ENCODE measurements at regions not wholly inside any gene's neighbourhood (a gene's known extent, or its start where the extent isn't known, plus 50 kb on each side); places are given as distances from the start of the nearest gene placed in this dataset.
"Not testable (repeated sequence)": the region's sequence is repeated elsewhere in the genome, so short reads cannot be mapped to it uniquely, and the experiment has no call there.

DNA sequence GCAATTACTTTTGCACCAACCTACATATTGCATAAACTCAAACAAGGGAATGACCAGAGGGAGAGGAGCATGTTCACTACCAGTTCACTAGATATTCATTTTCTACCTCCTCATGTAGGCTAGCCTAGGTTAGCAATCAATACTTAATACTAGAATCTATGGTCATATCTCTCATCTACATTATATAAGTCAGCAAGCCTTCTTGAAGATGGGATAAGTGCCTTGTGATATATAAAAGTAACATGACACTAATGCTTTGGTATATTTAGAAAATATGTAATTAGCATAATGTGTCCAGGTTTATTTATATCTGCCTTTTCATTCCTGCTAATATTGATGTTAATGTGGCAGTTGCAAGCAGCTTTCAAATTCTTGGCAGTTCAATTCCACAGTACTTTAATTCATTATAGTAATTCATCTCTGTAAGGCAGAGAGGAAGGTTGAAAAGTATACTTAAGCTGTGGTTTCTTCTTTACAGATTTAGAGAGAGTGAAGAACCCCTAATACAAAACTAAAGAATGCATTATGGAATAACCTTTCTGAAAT lies 1613.2 kb upstream of the ACO1 start:
- DNase-seq (ENCODE audit: low read depth in 2 of 2), result no peak

- no peak for DNase-seq (ENCODE audit: low read depth in 2 of 2)
Observed at GRCh38 chr9:30771760-30772159, 1612.7 kb upstream of the ACO1 start.

- no peak for DNase-seq (ENCODE audit: low read depth in 2 of 2)
Observed at GRCh38 chr9:30773427-30773826, 1611.0 kb upstream of the ACO1 start.

DNA sequence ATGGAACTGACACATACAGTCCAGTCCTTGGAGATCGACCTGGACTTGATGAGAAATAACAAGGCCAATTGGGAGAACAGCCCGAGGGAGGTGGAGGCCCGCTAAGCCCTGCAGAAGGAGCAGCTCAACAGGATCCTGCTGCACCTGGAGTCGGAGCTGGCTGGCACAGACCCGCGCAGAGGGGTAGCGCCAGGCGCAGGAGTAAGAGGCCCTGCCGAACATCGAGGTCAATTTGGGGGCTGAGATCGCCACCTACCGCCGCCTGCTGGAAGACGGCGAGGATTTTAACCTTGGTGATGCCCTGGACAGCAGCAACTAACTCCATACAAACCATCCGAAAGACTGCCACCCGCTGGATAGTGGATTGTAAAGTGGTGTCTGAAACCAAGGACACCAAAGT lies 1610.1 kb upstream of the ACO1 start:
- DNase-seq (ENCODE audit: low read depth in 2 of 2), result no peak

- no peak for DNase-seq (ENCODE audit: low read depth in 2 of 2)
Observed at GRCh38 chr9:30775236-30775635, 1609.2 kb upstream of the ACO1 start.

DNA sequence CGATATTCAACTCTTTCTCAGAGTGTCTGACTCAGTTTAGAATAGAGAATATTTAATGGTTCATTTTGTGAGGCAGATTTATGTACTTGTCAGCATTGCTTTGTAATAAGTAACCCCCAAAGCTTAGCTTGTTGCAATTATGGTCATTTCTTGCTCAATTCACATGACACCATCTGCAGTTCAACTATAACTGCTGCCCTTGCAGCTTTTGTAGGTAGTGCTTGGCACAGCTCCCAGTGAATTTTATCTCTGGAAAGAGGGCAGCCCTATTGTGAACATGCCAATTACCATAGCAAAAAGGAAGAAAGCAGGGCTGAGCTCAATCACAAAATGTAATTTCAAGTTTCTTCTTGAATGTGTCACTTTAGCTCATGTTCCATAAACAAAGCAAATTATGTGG lies 1587.7 kb upstream of the ACO1 start:
- no peak for DNase-seq (ENCODE audit: low read depth in 2 of 2)

DNA sequence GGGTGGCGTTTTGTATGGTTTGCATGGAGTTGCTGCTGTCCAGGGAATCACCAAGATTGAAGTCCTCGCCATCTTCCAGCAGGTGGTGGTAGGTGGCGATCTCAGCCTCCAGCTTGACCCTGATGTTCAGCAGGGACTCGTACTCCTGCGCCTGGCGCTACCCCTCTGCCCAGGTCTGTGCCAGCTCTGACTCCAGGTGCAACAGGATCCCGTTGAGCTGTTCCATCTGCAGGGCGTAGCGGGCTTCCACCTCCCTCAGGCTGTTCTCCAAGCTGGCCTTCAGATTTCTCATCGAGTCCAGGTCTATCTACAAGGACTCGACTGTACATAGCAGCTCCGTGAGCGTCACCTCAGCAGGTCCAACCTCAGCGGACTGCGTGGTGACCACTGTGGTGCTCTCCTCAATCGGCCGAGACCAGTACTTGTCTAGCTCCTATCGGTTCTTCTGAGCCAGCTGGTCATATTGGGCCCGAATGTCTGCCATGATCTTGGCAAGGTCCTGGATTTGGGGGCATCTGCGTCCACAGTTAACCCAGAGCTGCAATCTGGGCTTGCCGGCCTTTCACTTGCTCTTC lies 1584.8 kb upstream of the ACO1 start:
- DNase-seq (ENCODE audit: low read depth in 2 of 2), result no peak

- DNase-seq (ENCODE audit: low read depth in 2 of 2), result no peak
Observed at GRCh38 chr9:30800421-30800820, 1584.0 kb upstream of the ACO1 start.

DNA sequence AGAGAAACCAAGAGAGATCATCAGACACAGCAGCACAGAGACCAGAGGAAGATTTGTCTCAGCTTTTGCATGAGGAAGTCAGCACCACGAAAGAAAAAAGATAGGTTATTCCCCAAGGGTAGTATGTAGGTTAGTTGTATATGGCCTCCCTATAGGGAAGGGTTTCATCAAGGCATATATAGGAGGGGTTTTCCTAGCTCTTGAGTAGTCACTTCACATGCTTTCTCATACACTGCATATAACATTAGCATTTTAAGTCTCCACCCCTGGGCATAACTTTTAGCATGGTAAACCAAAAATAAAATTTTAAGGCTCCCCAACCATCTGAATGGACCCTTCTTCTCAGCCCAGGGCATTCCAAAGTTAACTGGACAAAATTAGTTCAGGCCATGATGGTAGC lies 1571.6 kb upstream of the ACO1 start:
- DNase-seq (ENCODE audit: low read depth in 2 of 2), result no peak

- DNase-seq (ENCODE audit: low read depth in 2 of 2), result no peak
Observed at GRCh38 chr9:30815585-30815984, 1568.9 kb upstream of the ACO1 start.

GRCh38 chr9:30845136-30845535 lies 1539.3 kb upstream of the ACO1 start:
- no peak for DNase-seq (ENCODE audit: low read depth in 2 of 2)

- no peak for DNase-seq (ENCODE audit: low read depth in 2 of 2)
Observed at GRCh38 chr9:30846651-30847050, 1537.8 kb upstream of the ACO1 start.

DNA sequence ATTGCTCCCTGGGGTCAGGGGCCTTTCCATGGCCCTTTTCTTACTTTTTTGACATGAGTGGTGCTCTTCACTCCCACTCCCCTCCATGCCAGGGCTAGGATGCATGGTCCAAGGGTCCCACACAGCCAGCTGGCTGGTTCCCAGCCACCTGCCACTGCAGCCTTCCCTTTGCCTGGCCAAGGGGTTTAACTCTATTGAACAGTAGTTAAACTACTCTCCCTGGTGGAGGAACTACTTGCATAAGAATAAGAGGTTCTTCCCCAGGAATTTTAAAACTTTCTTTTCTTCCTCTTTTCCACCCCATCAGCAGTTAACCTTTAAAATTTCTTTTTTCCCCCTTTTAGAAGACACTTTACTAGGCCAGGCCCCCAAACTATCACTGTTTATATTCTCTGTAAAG lies 1532.8 kb upstream of the ACO1 start:
- DNase-seq (ENCODE audit: low read depth in 2 of 2), result no peak

DNA sequence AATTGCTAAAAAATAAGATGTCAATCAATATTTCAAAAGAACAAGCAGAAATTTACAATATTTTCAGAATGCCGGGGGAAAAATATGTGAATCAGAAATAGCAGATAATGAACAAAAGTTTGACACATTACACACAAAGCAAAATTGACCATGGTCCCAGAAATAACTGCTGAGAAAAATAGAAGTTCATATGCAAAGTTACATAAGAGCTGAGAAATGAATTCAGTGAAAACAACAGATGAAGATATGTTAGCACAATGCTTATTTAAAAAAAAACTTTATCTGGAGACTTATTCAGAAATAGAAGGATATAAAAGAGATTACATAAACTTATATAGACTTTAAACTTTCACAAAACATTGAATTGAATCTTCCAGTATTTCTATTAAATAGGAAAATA lies 1483.7 kb upstream of the ACO1 start:
- DNase-seq (ENCODE audit: low read depth in 2 of 2), result no peak

GRCh38 chr9:30913331-30913730 lies 1471.1 kb upstream of the ACO1 start:
- no peak for DNase-seq (ENCODE audit: low read depth in 2 of 2)

DNA sequence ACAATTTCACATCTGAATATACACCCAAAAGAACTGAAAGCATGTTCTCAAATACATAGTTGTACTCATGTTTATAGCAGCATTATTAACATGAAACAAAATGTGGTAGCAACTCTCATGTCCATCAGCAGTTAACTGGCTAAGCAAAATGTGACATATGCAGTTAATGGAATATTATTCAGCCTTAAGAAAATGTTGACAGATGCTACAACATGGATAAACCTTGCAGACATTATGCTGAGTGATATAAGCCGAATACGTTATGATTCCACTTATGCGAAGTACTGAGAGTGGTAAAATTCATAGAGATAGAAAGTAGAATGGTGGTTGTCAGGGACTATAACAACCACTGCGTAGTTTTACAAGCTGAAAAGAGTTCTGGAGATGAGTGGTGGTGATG lies 1469.0 kb upstream of the ACO1 start:
- DNase-seq (ENCODE audit: low read depth in 2 of 2), result no peak

- DNase-seq (ENCODE audit: low read depth in 2 of 2), result no peak
Observed at GRCh38 chr9:30925126-30925525, 1459.3 kb upstream of the ACO1 start.

GRCh38 chr9:30925635-30926034 lies 1458.8 kb upstream of the ACO1 start:
- DNase-seq (ENCODE audit: low read depth in 2 of 2), result no peak

- no peak for DNase-seq (ENCODE audit: low read depth in 2 of 2)
Observed at GRCh38 chr9:30928045-30928444, 1456.4 kb upstream of the ACO1 start.

DNA sequence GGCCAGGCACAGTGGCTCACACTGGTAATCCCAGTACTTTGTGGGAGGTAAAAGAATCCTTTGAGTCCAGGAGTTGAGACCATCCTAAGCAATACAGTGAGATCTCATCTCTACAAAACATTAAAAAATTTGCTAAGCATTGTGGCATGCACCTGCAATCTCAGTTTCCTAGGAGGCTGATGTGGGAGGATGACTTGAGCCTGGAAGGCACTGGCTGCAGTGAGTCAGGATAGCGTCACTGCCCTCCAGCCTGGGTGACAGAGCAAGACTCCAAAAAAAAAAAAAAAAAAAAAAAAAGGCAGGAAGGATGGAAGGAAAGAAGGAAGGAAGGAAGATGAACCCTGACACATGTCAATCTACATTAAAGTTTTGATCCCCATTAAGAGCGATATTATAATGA lies 1452.2 kb upstream of the ACO1 start:
- no peak for DNase-seq (ENCODE audit: low read depth in 2 of 2)

DNA sequence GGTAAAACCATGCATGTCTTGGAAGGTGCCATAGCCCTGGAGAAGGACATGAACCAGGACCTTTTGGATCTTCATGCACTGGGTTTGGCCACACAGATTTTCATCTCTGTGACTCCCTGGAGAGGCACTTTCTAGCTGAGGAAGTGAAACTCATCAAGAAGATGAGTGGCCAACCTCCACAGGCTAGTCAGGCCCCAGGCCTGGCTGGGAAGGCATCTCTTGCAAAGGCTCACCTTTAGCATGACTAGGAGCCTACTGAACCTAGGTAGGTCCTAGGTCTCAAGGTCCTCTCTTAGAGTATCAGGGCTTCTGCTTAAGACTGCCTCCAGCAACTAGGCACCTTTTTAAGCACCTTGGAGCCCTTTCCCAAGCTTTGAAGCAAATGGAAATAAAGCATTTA lies 1448.7 kb upstream of the ACO1 start:
- DNase-seq (ENCODE audit: low read depth in 2 of 2), result no peak

DNA sequence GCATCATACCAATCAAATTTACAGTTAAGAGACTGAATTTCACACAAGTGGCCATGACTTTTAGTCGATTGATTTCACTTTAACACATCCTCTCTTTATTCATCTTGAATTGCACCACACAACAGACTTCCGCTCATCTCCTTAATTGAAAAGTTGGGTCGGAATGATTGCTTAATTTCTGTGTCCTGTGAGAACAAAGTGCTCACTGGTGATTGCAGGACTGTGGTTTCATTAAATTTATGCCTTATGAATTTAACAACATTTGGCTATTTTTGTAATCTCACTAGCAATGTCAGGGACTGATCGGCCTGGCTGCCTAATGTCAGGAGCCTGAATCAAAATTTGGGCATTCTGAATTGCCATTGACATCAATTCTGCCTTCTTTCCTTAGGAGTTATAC lies 1447.3 kb upstream of the ACO1 start:
- no peak for DNase-seq (ENCODE audit: low read depth in 2 of 2)

DNA sequence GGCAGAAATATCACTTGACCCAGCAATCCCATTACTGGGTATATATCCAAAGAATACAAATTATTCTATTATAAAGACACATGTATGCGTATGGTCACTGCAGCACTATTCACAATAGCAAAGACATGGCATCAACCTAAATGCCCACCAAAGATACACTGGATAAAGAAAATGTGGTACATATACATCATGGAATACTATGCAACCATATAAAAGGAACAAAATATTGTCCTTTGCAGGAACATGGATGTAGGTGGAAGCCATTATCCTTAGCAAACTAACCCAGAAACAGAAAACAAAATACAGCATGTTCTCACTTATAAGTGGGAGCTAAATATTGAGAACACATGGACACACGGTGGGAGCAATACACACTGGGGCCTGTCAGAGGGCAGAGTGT lies 1441.6 kb upstream of the ACO1 start:
- DNase-seq (ENCODE audit: low read depth in 2 of 2), result not testable (repeated sequence)

DNA sequence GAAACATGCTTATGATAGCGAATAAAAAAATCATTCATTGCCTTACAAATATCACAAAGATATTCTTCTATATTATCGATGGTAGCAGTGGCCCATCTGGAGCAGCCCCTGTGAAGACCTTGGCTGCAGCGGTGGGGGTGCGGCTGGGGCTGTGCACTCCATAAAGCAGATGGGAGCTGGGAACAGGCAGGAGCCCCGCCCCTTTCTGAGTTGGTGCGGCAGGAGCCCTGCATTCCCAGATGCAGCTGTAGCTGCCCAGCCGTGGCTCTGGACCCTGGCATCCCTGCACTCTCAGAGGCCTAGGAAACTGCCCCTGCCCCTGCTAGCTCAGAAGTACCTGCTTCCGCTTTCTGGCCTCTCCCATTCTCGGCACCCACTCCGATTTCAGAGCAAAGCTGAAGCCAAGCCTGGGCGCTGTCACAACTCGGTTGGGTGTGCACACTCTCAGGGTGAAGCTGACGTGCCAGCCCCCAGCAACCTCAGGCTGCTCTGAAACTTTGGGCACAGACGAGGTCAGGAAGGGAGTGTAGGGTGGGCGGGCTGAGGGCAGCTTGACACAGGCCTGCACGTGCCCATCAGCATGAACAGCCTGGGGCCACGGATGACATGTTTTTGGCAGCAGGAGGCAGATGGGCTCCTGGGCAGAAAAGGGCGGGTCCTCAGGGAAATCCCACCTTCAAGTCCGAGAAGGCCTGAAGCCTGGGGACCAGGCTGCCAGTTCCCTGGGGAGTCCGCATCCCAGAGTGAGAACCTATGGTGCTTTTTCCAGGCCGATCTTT lies 1440.8 kb upstream of the ACO1 start:
- DNase-seq (ENCODE audit: low read depth in 2 of 2), result no peak

All from stimulated activated CD4-positive, alpha-beta T cell treated with anti-CD3 and anti-CD28 coated beads, Interleukin-12 subunit alpha, Interleukin-12 subunit beta, amount 100 ng/mL, for 24 hours (primary cell).